Iris pigment epithelial cell (primary cell): ENCODE measurements at regions not wholly inside any gene's neighbourhood (a gene's known extent, or its start where the extent isn't known, plus 50 kb on each side); places are given as distances from the start of the nearest gene placed in this dataset.
"Not testable (repeated sequence)": the region's sequence is repeated elsewhere in the genome, so short reads cannot be mapped to it uniquely, and the experiment has no call there.

ENCODE experiments used
- DNase-seq: peaks from one replicate; pipeline ENCODE4 v3.0.0-alpha.2; 2011; ENCODE audit warnings: low read depth

DNA sequence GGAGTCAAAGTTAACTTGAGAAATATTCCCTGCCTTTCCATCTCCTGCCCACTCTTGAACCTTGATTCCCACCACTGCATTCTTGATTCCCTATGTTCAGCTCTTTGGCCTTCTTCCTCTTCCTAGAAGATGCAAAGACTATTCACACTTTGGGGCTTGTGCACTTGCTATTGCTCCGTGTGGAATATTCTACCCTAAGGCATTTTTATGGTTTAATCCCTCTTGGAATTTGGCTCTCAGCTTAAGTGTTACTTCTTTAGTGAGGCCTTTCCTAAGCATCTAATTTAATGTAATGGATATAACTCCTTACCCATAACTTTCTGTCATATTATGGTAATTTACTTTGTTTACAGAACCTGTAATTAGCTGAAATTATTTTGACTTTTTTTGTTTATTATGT lies 318.9 kb upstream of the COL8A1 start:
- DNase-seq, result peak; percentile 2

DNA sequence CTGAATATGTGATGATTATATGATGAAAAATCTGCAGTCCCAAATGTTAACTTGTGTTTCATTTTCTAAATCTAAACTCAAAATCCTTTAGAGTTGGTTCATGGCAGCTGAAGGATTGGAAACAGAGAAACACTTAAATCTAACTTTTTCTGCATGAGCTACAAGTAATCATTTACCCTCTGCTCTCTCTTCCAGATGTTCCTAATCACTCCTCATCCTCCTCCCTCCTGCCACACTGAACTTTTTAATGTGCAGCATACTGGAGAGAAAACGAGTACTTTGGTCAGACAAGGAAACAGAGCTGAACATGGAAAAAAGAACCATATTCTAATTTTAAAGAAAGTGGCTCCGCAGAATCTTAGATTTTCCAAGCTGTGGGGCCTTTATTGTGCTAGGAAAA lies 321.2 kb upstream of the COL8A1 start:
- DNase-seq, result no peak

DNA sequence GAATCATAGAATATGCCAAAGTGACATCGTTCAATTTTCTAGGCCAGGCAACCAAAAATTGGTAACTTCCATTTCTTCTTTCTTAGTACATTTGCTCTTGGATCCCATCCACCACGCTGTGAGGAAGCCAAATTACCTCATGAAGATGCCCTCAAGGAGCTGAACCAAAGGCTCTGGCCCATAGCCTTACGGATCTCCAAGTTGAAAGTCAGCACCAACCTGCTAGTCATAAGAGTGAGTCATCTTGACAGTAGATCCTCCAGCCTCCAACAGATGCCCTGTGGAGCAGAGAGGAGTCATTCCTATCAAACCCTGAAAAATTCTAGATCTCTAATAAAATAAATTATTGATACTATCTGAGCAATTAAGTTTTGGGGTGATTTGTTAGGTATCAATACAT lies 322.5 kb upstream of the COL8A1 start:
- peak; percentile 53 for DNase-seq

DNA sequence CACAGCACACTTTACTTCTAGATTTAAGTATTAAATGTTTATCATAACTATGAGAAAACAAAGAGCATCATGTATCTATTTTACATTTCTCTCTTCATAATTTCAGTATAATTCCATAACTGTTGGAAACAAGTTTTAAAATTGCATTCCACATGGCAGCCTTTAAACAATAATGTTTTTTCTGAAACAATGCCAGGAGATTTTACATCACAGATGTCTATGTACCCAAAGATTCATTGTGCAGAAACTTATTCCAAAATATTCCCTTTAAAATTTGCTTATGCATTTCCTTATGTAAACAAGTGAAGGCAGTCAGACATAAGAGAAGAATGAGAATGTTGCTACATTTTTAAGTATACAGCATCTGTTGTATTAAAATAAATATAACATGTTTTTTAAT lies 324.9 kb upstream of the COL8A1 start:
- DNase-seq, result peak; percentile 64

DNA sequence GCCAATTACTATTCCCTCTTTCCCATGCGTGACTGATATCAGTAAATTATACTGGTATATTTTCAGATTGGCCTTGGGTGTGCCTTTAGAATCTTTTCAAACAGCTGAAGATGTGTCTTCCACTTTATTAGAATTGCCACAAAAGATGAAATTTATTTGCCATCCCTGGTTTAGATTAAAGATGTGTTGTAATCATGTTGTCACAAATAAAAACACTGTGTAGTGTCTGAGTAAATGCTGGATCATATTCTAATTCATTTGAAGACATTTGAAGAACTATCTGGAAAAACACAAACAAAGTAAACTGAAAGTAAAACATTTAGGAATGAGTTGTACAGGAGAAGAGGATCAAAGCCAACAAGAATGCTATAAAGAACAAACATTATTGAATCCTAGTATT lies 339.7 kb upstream of the COL8A1 start:
- DNase-seq, result no peak

DNA sequence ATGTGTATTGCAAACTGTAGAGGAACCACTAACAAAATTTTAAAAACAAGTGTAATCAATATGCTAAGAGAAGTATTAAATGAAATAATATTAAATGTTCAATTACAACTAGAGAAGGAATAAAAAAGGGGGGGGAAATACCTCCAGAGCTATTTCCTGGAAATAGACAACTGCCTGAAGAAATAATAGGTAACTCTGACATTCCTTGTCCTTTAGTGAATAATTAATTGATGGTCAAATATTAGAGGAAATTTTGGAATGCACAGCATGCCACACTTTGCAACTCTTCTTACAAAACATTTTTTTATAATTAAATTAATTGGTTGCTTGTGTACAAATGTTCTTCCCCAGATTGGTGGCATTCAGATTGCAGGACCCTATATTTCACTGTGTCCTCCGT lies 342.6 kb upstream of the COL8A1 start:
- no peak for DNase-seq

DNA sequence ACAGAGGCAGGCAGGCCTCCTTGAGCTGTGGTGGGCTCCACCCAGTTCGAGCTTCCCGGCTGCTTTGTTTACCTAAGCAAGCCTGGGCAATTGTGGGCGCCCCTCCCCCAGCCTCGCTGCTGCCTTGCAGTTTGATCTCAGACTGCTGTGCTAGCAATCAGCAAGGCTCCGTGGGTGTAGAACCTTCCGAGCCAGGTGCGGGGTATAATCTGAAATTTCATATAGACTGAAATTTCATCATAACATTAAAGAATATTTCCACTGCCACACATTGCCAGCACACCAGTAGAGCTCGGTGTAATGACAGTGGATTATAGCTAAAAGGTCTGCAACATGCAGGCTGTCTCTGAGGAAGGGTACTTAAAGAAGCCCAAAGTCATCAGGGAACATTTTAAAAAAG lies 344.3 kb upstream of the COL8A1 start:
- not testable (repeated sequence) for DNase-seq

DNA sequence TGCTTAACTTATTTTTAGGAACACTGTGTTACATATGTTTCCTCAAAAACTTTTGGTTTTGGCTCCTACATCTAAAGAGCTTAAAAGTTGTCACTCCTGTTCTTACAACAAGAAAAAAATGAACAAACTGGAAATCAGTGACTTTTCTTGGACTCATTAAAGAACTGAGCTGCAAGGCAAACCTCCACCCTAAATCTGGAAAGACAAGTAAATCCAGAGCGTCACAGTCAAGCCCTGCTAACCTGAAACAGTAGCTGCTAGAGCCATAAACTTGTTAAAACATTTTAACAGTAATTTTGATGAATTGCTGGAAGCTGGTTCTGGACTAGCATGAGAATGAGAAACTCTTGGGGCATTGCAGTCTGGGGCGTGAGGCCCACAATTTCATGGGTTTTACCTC lies 350.5 kb upstream of the COL8A1 start:
- no peak for DNase-seq

DNA sequence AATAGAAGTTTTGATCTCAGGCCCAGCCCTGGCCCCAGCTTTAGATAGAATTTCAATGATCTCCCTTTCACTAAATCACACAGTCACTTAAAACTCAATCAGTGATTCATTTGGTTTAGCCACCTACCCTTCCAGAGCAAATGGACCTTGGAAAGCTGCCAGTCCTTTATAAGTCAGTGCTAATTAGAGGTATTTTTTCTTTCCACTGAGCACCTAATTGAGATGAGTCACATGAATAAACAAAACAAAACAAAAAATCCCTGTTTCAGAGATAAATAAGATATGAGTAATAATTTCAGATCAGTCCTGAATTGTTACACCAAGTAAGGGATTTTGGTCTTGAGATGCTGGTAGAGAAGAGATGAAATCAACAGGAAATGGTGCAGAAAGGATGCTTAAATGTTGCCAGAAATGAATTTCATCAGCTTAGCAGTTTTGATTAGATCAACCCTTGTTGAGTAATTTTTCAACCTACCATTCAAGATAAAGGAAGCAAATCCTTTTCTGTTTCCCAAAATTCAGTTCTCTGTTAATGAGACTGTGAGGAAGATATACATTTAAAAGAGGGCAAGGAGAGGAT lies 352.0 kb upstream of the COL8A1 start:
- DNase-seq, result peak; percentile 40

DNA sequence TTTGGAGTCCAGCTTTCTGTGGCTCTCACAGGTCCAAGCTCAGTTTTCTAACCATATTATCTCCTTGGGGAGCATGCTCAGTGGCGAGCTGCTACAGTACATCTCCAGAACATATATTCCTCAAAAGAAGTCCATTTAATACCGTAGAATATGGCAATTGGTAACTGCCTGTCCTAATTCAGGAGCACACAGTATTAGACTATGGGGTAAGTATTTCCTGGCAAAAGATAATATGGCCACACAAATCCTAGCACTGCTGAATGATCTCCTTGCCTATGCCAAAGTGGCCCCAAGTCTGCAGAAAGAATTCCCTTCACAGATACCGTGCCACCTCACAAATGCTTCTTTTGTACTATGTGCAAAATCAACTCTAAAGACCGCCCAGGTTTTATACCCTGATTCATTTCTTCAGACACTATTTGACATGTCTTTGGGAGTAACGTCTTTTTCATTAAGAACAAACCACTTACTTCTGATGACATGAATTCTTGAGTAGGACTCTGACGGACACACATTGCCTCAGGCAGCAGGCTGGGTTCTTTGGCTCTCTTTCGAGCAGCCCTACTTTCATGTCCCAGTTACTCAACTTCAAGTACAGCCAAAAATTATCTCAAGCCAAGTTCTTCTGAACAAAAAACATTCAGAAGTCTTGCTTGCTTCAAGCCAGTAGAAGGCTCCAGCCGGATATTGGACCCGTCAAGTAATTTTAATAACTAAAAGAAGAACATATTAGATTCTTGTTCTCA lies 368.3 kb upstream of the DCBLD2 start:
- no peak for DNase-seq

DNA sequence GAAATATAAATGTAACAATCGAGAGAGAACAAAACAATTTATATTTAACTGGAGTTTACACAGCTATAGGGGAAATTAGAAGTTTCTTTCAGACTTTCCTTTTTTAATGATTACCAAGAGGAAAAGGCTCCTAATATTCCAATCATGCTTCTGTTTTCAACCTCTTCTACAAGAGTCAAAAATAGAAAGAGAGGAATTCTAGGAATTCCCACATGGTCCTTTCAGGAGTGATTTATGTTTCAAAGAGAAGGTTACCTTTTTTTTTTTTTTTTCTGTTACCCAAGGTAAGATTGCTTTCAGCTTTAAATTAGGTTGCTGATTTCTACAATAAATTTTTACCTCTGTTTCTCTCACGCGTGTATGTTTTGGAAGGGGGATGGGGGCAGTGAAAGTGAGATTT lies 355.3 kb upstream of the DCBLD2 start:
- DNase-seq, result no peak

DNA sequence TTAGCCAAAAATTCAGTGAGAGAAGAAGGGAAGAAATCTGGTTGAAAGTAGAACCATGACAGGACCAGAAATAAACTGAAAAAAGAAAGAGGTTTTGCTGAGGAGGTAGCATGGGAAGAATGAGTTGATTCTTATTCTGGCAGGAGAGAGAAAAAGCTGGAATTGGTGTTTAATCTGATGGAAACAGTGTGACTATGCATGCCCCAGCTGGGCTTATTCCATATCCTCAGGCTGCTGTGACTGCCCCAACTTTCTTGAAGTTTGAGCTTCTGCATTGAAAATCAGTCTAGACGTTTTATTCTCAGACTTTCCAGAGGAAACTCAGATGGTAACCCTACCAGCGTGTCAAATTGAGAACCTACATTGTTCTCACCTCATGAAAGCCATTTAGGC lies 352.5 kb upstream of the DCBLD2 start:
- no peak for DNase-seq

DNA sequence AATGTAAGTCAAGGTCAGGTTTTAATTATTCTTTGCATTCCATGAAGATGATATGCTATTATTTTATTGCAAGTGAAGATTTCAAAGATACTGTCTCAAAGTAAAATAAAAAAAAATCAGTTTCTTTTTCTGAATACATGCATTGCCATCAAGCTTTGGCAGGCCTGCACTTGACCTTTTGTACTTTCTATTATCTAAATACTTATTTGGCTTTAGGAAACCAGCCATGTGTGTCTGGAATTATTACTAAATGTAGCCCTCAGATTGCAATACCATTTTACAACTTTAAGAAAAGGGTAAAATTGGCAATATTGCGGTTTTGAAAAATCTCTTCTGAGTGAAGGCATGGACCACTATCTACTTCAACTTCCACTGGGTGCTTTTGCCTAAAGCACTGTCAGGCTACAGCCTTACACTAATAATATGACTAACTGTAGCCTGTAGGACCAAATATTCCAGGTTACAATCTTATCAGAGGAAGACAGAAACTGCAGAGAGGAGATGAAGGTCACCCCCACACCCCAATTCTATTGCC lies 349.4 kb upstream of the DCBLD2 start:
- DNase-seq, result peak; percentile 76

DNA sequence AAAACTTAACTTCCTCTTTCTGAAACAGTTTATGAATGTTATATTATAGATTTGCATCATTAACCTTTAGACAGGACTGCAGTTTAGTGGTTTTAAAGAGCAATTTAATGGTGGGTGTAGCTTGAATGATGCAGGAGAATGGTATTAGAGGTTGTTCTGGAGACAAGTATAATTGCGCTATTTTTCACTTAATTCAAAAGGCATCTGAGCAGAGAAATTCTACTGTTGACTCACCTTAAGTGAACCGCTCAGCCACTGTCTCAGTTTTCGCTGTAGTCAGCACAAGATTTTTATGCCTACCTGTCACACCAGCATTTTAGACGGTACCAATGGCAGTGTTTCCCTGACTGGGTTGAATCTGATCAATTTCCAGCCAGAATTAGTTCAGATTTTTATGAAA lies 348.8 kb upstream of the DCBLD2 start:
- DNase-seq, result peak; percentile 83

DNA sequence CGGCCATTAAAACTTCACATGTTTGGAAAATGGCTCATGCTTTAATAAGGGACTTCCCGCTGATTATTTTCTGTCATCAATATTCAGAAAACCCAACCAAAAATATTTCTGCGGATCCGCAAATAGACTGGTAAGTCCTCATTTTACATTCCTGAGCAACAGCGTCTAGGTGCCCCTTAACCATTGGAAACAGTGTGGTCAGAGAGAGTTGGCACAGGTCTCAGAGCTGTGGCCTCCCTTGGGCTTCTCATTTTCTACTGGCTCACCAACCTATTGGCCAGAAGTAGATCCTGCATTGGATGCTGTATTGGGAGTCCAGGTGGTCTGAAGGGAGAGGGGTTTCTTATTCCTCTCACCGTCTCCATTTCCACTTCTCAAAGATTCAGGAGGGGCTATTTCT lies 348.1 kb upstream of the DCBLD2 start:
- DNase-seq, result no peak

DNA sequence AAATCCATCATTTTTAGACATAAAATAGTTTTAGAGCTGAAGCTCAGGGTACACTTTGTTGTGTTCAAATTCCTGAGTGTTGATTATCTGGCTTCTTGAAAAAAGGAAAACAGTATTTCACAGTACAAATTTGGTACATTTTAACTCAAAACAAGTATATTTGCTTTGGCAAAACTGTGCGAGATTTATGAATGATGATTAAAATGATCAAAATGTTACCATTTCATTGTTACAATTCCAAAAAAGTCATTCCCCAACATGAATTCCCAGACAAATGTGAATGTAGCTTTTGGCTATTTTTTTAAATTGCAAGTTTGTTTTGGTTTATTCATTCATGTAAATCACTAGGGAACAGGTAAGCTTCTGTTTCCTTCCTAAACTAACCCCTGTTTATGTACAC lies 347.4 kb upstream of the DCBLD2 start:
- DNase-seq, result peak; percentile 52

DNA sequence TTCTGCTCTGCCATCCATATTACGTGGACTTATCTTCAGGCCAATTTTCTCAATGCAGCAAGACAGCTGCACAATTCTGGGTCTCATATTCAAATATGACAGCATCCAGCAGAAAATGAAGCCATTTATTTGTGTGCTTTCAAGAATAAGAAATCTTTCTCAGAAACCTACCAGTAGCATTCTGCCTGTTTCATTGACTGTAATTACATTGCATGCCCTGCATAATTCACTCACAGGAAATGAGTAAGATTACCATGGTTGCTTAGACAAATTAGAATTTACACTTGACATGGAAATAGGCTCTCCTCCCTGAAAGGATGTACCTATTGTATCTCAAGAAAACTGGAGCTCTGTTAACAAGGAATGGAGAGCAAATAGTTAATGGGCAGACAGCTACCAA lies 346.6 kb upstream of the DCBLD2 start:
- no peak for DNase-seq

DNA sequence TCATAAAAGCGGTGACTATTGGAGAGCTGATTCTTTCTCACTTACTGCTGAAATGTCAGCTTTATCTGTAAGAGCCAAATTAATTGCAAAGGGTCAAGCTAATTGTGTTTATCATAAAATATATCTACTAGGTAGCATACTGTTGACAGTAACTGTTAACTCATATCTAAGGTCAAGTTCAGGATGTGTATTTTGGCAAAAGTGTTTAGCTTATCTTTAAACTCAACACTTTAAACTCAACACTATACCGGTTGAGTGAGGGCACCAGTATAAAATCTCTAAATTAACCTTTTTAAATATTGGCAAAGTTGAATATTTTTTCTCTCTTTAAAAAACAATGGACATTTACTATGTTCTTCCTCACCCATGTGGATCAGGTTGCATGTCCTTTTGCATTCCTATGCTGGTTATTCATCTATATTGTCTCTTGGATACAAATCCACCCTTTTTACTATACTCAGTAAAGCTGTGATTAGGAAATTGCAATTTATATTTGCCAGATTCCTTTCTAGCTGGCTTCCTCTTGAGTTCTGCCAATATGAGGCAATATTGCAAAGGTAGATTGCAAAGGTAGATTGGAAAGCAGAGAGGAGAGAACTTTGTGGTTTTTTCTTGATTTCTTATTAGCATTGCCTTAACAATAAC lies 344.6 kb upstream of the DCBLD2 start:
- DNase-seq, result peak; percentile 77

DNA sequence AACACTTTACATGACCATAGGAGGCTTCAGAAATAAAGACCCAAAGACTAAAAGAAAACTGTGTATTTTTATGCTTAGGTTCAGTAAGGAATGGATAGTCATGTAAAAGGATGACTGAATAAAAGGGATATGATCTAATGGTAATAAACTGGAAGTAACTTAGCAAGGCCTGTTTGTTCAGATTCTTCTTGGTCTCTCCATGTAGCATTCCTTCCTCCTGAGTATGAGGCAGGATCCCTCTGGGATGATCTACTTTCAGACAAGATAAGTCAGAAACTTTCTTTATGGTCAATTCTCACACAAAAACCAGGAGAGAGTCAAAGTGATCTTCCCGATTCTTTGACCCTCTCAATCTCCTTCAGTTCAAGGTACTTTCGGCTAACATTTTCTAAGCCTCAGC lies 340.8 kb upstream of the DCBLD2 start:
- no peak for DNase-seq

DNA sequence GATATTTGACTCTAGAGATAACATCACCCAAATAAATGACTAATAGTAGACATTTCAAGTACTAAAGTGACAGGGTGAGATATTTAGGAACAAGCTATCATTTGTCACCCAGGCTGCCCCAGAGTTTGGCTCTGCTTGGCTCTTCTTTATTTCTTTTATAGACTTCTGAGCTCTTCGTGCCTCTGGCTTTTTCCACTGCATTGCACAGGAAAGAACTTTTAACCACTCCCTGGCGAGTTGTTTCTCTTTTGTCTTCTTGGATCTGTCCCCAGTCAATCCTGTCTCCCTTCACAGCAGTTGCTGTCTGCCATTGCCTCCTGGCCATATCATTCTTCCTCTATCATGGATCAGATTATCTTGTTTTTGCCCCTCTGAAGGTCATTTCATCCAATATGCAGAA lies 339.2 kb upstream of the DCBLD2 start:
- no peak for DNase-seq

DNA sequence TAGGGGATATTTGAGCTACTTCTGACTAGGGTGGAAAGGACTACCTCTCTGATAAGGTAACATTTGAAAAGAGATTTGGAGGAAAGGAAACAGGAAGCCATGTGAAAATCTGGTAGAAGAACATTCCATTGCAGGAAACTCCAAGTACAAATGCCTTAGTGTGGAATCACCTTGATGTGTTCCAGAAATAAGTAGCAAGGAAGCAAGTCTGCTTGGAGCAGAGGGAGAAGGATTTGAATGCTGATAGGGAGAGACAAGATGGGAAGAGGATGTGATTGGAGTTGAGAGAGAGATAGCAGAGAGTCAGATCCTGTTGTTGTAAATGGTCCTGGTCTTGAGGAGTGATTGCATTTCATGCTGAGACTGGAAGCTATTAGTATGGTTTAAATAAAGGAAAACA lies 335.1 kb upstream of the DCBLD2 start:
- no peak for DNase-seq

DNA sequence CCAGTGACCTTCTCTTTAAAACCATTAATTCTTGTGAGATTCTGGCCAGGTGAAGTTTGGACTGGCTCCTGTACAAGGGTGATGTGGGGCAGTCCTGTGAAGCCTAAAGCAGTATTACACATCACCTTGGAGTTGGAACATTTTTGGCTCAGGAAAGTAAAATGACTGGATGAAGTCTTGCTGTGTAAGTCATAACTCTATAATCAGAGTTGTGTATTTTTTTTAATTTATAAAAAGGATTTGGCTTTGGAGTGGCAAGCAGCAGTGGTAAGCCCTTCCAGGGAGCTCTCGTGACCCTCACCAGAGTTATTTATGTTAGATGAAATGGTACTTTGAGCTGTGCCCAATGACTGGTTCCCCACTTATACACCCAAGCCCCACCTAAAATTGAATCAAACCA lies 331.2 kb upstream of the DCBLD2 start:
- no peak for DNase-seq

DNA sequence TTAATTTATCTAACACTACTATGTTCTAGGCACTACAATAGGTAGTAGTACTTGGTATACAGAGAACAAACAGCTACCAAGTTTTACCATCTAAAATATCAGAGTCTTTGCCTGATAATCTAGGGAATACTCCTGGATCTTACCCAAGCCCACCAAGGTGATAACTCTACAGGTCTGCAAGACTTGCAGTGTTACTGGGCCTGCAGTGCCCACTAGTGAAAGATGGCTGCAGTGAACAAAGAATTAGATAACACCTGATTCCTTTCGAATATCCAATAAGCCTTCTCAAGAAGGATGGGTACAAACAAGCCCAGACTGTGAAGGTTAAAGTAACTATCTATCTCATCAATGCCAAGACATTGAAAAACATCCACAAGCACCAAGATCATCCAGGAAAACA lies 317.0 kb upstream of the DCBLD2 start:
- no peak for DNase-seq

DNA sequence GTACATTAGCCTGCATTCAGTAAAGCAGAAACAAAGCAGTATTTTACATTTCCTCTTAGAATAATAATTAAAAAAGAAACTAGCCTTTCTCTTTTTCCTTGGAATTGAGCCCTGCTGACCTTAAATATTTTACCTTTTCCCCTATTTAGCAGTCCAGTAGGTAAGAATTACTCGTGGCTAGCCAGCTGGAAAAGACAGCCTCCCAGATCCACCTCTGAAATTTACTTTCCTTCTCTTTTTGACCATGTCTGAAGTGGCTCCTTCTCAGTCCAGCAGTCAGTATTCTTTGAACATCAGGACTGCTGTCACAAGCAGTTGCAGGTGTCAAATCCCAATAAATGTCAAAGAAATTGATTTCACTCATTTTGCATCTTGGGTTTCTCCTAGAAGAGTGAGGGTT lies 311.5 kb upstream of the DCBLD2 start:
- no peak for DNase-seq
